ENCODE measurements at regions not wholly inside any gene's neighbourhood (a gene's known extent, or its start where the extent isn't known, plus 50 kb on each side); places are given as distances from the start of the nearest gene placed in this dataset.

DNA sequence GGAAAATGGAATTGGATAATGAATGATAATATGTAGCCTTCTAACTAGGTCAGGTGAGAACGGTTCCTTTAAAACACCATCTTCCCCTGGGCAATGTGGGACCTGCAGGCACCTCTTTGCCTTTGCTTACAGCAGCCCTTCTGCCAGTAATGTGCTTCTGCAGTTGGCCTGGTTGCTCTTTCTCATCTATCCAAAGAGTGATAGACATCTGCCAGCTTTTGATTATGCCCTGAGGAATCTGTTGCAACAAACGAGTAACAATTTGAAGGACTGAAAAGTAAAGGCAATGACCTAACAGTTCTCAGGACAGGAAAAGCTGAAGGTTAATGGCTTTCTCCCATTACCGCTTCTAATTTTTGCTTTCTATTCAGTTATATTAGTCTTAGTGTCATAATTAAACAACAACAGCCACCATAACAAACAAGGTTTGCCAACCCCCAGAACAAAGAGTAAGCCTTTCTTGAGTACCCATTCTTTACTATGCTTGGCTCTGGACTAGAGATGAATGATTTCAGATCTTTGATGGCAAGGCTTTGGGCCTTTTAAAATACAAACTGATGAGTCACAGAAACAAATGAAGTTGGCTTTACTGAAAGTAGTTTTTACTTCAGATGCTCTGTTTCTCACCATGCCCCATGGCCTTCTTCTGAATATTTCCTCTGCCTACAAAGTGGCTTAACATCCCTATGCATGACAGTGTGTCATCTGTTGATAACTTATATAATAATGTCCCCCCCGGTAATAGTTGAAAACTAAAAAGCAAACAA lies 76.1 kb upstream of the KRR1 start:
- TF ChIP-seq RAD21 (IDR thresholded peaks at IDR 0.05; ENCODE audit: low read length) (no peak), NFE2L2 (IDR thresholded peaks at IDR 0.05; ENCODE audit: low read depth, low read length) (no peak), CEBPB (IDR thresholded peaks at IDR 0.05; ENCODE audit: low read depth, low read length) (no peak), RFX5 (IDR thresholded peaks at IDR 0.05; ENCODE audit: low read depth, low read length) (no peak), SMC3 (IDR thresholded peaks at IDR 0.05; ENCODE audit: low read depth, low read length) (no peak), RCOR1 (IDR thresholded peaks at IDR 0.05; ENCODE audit: insufficient replicate concordance, low read length) (no peak)
- TF ChIP-seq, protein P1, sequence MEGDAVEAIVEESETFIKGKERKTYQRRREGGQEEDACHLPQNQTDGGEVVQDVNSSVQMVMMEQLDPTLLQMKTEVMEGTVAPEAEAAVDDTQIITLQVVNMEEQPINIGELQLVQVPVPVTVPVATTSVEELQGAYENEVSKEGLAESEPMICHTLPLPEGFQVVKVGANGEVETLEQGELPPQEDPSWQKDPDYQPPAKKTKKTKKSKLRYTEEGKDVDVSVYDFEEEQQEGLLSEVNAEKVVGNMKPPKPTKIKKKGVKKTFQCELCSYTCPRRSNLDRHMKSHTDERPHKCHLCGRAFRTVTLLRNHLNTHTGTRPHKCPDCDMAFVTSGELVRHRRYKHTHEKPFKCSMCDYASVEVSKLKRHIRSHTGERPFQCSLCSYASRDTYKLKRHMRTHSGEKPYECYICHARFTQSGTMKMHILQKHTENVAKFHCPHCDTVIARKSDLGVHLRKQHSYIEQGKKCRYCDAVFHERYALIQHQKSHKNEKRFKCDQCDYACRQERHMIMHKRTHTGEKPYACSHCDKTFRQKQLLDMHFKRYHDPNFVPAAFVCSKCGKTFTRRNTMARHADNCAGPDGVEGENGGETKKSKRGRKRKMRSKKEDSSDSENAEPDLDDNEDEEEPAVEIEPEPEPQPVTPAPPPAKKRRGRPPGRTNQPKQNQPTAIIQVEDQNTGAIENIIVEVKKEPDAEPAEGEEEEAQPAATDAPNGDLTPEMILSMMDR (conservative IDR thresholded peaks at IDR 0.05; ENCODE audit: low read depth, low read length): no peak
